Smooth muscle cell (in vitro differentiated cells): ENCODE measurements at regions not wholly inside any gene's neighbourhood (a gene's known extent, or its start where the extent isn't known, plus 50 kb on each side); places are given as distances from the start of the nearest gene placed in this dataset.

ENCODE experiments used
- DNase-seq: peaks from one replicate; lab custom pipeline; 2025; ENCODE audit not compliant: unreplicated experiment; lab: John Stamatoyannopoulos, UW
- H2AFZ ChIP-seq: fragments of 200-600 bp; sonication (generic); 2 replicates; pipeline ENCODE4 v1.6.0; 2016; ENCODE audit warnings: antibody characterized with exemption, low read depth, mild to moderate bottlenecking
- H3F3A ChIP-seq: fragments of 200-600 bp; sonication (generic); 2 replicates; pipeline ENCODE4 v1.6.0; 2017; ENCODE audit warnings: antibody characterized with exemption, low read depth
- H3K27ac ChIP-seq: fragments of 200-600 bp; sonication (generic); 2 replicates; pipeline ENCODE4 v1.5.1; 2016; ENCODE audit warnings: low read depth, mild to moderate bottlenecking
- H3K27me3 ChIP-seq: fragments of 200-600 bp; sonication (generic); 2 replicates; pipeline ENCODE4 v1.6.1; 2016; ENCODE audit warnings: low read depth, mild to moderate bottlenecking
- H3K36me3 ChIP-seq: fragments of 200-600 bp; sonication (generic); 2 replicates; pipeline ENCODE4 v1.5.1; 2016; ENCODE audit warnings: low read depth
- H3K4me1 ChIP-seq: fragments of 200-600 bp; sonication (generic); 2 replicates; pipeline ENCODE4 v1.5.1; 2016; ENCODE audit warnings: low read depth
- H3K4me2 ChIP-seq: fragments of 200-600 bp; sonication (generic); 2 replicates; pipeline ENCODE4 v1.6.0; 2016; ENCODE audit warnings: mild to moderate bottlenecking
- H3K4me3 ChIP-seq: fragments of 200-600 bp; sonication (generic); 2 replicates; pipeline ENCODE4 v1.5.1; 2016; ENCODE audit warnings: mild to moderate bottlenecking
- H3K79me2 ChIP-seq: fragments of 200-600 bp; sonication (generic); 2 replicates; pipeline ENCODE4 v1.6.0; 2016; ENCODE audit warnings: low read depth, mild to moderate bottlenecking
- H3K9ac ChIP-seq: fragments of 200-600 bp; sonication (generic); 2 replicates; pipeline ENCODE4 v1.6.0; 2016; ENCODE audit warnings: low read depth
- H3K9me3 ChIP-seq: fragments of 200-600 bp; sonication (generic); replicated peaks from 2 replicates; pipeline ENCODE4 v1.5.1; 2016; ENCODE audit warnings: low read depth
- H4K20me1 ChIP-seq: fragments of 200-600 bp; sonication (generic); 2 replicates; pipeline ENCODE4 v1.6.0; 2016; ENCODE audit warnings: low read depth
- CTCF ChIP-seq: fragments of 200-600 bp; sonication (generic); IDR thresholded peaks from 2 replicates; pipeline ENCODE4 v1.5.1; 2017; ENCODE audit warnings: borderline replicate concordance, mild to moderate bottlenecking, antibody characterized with exemption; ENCODE audit not compliant: insufficient read depth, poor library complexity, severe bottlenecking
- WGBS: methylation state at CpG from one replicate; pipeline ENCODE4 v1.1.7; 2016; ENCODE audit warnings: low lambda C conversion rate; 5-methylcytosine and 5-hydroxymethylcytosine counted together

GRCh38 chr3:535566-536416, 339.2 kb downstream of the CHL1 start:
- H3K27ac ChIP-seq: no peak overlapping the region
- TF ChIP-seq CTCF: peak; percentile 23
- H3K9ac ChIP-seq: no peak overlapping the region
- H4K20me1 ChIP-seq: no peaks in the 10 kb centered on the region
- H3K79me2 ChIP-seq: no peaks in the 10 kb centered on the region
- DNase-seq: no peak
- H3K36me3 ChIP-seq: no peaks in the 10 kb centered on the region
- H3K4me3 ChIP-seq: peak overlapping the region; percentile 41
- H3K4me2 ChIP-seq: peak overlapping the region; percentile 56
- H2AFZ ChIP-seq: peak overlapping the region; percentile 82
- no peaks in the 10 kb centered on the region for H3K9me3 ChIP-seq
- H3F3A ChIP-seq: no peaks in the 10 kb centered on the region
- no peaks in the 10 kb centered on the region for H3K4me1 ChIP-seq
- H3K27me3 ChIP-seq: no peaks in the 10 kb centered on the region
- 45% methylated on average over 49 of the region's 51 CpGs for WGBS

- Histone ChIP-seq H2AFZ (peak overlapping the region; percentile 82), H3K4me1 (no peaks in the 10 kb centered on the region), H3K27ac (no peak overlapping the region)
Measured at GRCh38 chr3:536417-536813, 339.9 kb downstream of the CHL1 start.

GRCh38 chr3:541062-541801, 344.7 kb downstream of the CHL1 start:
- H3K27me3 ChIP-seq: no peaks in the 10 kb centered on the region
- H3K79me2 ChIP-seq: no peaks in the 10 kb centered on the region
- 66% methylated on average over 12 of the region's 12 CpGs for WGBS
- DNase-seq: no peak
- no peak overlapping the region for H3K27ac ChIP-seq
- H3K4me1 ChIP-seq: no peaks in the 10 kb centered on the region
- no peak overlapping the region for H3K9ac ChIP-seq
- no peaks in the 10 kb centered on the region for H4K20me1 ChIP-seq
- no peak overlapping the region for H3K4me2 ChIP-seq
- no peaks in the 10 kb centered on the region for H3K36me3 ChIP-seq
- H3K4me3 ChIP-seq: no peak overlapping the region
- TF ChIP-seq CTCF: no peak
- no peaks in the 10 kb centered on the region for H3F3A ChIP-seq
- H3K9me3 ChIP-seq: no peaks in the 10 kb centered on the region
- no peak overlapping the region for H2AFZ ChIP-seq

More at GRCh38 chr3:536417-536813, 339.9 kb downstream of the CHL1 start:
- Histone ChIP-seq H3K4me3 (peak overlapping the region; percentile 41), H3K9me3 (no peaks in the 10 kb centered on the region), H4K20me1 (no peaks in the 10 kb centered on the region), H3K27me3 (no peaks in the 10 kb centered on the region), H3K9ac (no peak overlapping the region), H3F3A (no peaks in the 10 kb centered on the region), H3K79me2 (no peaks in the 10 kb centered on the region), H3K4me2 (peak overlapping the region; percentile 56), H3K36me3 (no peaks in the 10 kb centered on the region)
- WGBS: 88% methylated on average over 6 of the region's 6 CpGs
- no peak for TF ChIP-seq CTCF
- no peak for DNase-seq
